HL-60/S4 (cell line): ENCODE measurements at regions not wholly inside any gene's neighbourhood (a gene's known extent, or its start where the extent isn't known, plus 50 kb on each side); places are given as distances from the start of the nearest gene placed in this dataset.
"Not testable (repeated sequence)": the region's sequence is repeated elsewhere in the genome, so short reads cannot be mapped to it uniquely, and the experiment has no call there.

Experiments used
- in situ Hi-C: fragments of 300-500 bp; cut with MboI; formaldehyde crosslinking; loops from 2 replicates; pipeline ENCODE4 v1.14.3; 2022; ENCODE audit warnings: low sequenced_read_pairs

DNA sequence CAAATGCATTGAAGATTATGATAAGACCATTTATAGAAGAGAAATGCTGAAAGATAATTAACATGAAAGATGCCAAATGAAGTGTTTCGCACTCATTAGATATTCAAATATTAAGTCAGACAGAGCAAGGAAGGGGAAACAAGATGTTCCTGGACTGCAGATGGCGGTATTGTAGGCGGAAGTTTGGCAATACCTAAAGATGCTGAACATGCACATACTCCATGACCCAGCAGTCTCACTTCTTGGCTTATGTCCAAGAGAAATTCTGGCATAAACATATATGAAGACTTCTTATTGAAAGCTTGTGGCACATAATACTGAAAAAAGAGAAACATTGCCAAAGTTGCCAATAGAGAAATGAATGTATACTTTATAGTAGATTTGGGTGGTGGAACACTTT, 325.4 kb upstream of the SEMA3C start:
- in situ Hi-C loops = no loop called here

DNA sequence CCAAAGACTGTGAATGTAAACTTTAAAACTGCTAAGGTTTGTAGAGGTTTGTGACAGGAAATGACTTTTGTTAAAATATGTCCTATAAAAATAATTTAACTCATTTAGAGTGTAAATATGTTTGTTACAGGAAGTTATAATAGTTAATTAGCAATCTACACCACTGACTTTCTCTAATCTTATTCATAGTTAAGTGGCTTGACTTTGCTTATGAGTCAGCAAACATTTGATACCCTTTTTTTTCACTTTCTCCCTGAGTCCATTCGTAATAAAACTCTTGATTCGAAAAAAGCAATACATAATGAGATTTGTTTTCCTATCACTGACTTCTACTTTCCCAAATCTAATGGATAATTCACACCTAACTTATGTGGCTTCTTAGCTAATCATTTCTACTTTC, 317.7 kb upstream of the SEMA3C start:
- in situ Hi-C loops = no loop called here

DNA sequence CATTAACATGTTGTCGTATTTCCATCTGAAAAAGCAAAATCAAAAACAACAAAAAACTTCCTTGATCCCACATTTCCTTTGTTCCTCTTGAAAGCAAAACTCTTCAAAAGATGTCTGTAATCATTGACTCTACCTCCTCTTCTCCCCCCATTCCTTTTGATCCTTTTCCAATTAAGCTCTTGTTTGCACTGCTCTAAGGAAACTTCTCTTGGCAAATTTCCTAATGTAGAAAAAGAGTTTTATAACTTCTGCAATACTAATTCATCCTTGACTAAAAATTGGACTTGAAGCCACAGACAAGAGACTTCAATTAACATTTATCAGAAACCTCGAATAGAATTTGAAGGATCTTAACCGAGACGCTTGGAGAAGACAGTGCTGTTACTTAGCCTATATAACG, 317.1 kb upstream of the SEMA3C start:
- in situ Hi-C loops = no loop called here

DNA sequence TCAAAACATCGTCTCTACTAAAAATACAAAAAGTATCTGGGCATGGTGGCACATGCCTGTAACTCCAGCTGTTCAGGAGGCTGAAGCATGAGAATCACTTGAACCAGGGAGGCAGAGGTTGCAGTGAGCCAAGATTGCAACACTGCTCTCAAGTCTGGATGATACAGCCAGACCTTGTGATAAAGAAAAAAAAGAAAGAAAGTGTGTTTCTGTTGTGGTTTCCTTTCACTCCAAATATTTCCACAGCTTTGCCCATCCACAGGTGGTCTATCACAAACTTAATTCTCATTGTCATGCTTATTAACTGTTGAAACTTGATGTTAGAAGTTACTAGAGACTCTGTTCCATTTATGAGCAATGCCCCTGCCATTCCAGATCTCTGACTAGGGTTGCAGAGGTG, 316.0 kb upstream of the SEMA3C start:
- in situ Hi-C loops = no loop called here

DNA sequence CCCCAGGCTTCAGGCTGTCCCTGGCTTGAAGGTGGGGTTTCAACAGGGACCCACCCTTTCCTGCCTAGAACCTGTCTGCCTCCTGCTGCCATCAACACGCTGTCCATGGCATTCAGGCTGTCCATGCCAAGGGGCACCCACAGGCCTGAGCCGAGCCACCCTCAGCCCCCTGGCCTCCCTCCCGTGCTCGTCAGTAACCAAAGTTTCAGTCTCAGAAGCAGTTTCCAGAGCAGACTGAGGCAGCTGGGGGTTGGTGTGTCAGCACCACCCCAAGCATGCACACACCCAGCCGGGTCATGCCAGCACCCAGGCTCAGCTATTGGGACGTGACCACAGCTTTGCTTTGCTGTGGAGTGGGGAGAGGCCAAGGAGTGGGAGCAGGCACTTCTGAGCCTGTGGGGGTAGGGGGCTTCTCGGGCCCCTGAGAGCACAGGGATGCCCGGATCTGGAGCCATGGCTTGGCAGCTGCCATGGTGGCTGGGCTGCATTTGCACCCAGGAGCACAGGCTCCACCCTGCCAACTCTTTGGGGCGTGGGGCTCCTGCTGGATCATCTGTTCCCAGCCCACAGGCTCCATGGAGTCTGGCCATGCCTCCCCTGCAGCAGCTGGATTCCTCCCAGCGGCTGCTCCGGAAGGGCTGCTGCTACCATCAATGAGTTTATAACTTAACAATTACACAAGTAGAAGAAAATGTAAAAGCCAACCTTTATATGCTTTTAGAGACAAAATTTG, 314.5 kb upstream of the SEMA3C start:
- in situ Hi-C loops = no loop called here

DNA sequence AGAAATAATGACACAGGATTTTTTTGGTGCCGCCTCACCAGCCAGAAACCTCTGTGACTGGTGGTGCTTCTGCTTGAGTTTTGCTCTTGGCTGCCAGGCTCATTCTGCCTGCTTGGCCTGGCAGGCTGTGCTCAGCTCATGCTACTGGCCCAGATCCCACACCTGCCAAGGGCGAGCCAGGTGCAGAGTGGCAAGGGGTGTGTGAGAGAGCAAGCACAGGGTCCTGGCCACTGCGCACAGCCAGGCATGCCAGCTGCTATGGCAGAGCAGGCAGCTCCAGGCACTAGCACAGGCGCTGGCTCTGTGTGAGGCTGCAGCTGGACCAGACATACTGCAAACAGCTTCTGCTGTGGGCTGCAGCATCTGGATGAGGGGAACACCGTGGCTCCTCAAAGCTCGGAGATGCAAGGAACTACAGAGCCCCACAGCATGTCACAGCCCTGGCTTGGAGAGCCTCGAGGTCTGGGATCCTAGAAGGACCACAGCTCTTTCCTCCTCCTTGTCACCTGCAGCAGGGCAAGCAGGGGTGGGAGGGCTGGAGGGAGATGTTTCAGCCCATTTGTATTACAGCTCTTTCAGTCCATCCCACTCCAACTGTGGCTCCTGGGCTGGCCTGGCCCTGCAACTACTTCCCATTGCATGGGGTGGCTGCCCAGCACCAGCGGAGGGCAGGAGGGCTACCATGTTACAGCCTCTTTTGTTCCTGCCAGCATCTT, 313.4 kb upstream of the SEMA3C start:
- in situ Hi-C loops = no loop called here

GRCh38 chr7:81231301-81231838, 312.5 kb upstream of the SEMA3C start:
- in situ Hi-C loops = no loop called here

- in situ Hi-C loops = no loop called here
Observed at GRCh38 chr7:81226234-81226633, 307.4 kb upstream of the SEMA3C start.

DNA sequence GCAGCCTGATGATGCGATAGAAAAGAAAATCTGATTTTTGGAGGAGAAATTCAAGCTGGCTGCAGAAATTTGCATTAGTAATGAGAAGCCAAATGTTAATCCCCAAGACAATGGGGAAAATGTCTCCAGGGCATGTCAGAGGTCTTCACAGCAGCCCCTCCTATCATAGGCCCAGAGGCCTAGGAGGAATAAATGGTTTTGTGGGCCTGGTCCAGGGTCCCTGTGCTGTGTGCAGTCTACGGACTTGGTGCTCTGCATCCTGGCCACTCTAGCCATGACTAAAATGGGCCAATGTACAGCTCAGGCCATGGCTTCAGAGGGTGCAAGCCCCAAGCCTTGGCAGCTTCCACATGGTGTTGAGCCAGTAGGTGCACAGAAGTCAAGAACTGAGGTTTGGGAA, 303.8 kb upstream of the SEMA3C start:
- in situ Hi-C loops = not testable (repeated sequence)

GRCh38 chr7:81221527-81222217, 302.8 kb upstream of the SEMA3C start:
- in situ Hi-C loops = no loop called here

- in situ Hi-C loops = no loop called here
Observed at GRCh38 chr7:81218480-81219106, 299.7 kb upstream of the SEMA3C start.

- in situ Hi-C loops = no loop called here
Observed at GRCh38 chr7:81213394-81213793, 294.5 kb upstream of the SEMA3C start.

- in situ Hi-C loops = no loop called here
Observed at GRCh38 chr7:81211934-81212320, 293.1 kb upstream of the SEMA3C start.

DNA sequence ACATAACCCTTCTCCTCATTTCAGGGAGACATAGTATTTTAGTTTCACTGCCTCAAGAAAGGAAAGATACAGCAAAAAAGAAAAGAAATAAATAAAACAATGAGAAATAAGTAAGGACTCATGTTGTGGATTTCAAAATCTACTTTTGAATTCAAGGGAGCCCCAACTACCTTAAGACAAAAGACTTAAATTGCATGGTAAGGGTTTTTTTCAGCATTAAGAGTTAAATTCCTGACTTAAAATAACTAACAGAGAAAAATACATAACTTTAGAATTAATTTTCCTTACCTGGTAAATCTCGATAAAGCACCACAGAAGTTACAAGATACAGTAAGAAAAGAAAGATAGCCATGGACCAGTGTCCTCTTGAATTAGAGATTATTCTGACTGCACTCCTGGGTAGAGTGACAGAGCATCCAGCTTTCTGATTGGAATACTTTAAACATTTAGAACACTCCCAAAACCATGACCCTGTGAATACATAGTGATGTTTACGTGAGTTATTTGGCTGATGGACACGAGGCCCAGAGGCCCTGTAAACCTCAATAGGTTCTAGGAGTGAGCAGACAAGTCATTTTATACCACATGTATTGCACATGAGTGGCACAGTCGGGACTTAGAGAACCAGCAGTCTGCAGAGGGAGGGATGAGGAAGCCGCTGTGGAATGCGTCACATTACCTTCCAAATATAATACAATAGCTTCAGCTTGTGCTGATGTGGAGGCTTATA, 292.5 kb upstream of the SEMA3C start:
- in situ Hi-C loops = no loop called here

DNA sequence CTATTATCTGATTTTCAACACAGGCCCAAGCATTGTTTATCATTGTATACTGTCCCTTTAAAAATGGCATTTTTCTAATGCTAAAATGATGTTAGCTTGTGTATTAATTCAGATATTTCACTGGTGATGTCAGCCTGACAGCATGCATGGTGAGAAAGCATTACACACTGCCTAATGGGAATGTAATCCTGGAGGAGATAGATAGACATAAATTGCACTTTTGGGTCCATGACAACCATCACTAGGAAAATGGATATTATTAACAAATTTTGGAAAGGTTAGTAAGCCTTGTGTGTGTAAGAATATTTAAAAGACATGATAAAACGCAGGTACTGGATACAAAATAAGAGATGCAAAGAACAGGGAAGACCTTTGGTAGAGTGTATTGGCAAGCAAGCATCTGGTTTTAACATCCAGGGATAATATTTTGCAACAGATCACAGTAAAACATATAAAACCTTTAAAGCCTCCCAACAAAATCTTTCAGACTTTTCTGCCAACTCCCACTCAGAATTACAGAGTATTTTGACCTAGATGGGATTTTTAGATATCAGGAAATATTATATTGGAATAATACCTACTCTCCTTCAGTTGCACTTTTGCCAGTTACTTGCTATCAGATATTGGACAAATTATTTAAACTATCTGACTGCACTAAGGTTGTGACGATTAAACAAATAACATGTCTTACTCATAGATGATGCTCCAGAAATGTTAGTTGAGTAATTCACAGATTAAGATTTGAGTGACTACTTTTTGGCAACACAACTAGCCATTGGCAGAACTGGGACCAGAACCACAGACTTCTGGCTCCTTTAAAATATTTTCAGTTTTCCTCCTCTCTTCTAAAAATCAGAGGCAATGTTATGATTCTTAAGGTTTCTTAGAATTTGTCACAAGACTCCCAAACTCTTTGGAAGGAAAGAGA, 291.6 kb upstream of the SEMA3C start:
- in situ Hi-C loops = no loop called here

DNA sequence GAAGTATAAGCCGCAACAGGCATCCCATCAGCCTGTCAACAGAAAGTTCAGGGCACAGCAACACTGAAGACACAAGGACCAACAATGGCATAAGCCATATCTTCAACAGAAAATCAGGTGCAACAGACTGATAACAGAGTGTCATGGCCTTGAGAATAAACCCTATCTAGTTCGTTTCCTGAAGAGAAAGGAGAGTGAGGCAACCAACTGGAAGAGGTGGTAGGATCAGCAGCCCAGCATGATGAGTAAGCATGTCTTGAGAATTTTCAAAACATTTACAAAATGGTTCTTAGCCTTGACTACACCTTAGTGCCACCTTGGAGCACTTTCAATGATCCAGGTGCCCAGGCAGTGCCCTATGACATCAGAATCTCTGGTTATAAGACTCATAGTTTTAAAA, 290.2 kb upstream of the SEMA3C start:
- in situ Hi-C loops = no loop called here

- in situ Hi-C loops = no loop called here
Observed at GRCh38 chr7:81207801-81208200, 288.9 kb upstream of the SEMA3C start.

GRCh38 chr7:81206667-81207360, 288.0 kb upstream of the SEMA3C start:
- in situ Hi-C loops = no loop called here

DNA sequence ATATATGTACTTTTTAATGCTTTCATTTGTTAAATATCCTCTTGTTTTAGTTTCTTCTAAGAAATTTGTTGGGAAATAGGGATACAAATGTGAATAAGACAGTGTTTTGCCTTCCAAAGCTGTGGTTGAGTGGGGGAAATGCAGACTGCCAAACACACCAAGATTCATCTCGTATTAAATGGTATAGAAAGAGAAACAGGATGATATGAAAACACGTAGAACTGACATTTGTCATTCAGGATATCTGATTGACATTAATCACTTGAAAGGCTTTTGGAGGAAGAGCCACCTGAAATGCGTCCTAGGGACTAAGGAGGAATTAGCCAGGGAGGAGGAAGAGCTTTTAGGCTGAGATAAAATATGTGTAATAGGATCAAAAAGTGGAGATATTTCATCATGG, 287.4 kb upstream of the SEMA3C start:
- in situ Hi-C loops = no loop called here
